Left renal cortex interstitium (tissue), 4 donors: ENCODE measurements at regions not wholly inside any gene's neighbourhood (a gene's known extent, or its start where the extent isn't known, plus 50 kb on each side); places are given as distances from the start of the nearest gene placed in this dataset.

Experiments used
- DNase-seq, 4 donors: peaks; one replicate each; pipeline ENCODE4 v3.0.0-alpha.2; 2013; ENCODE audit warnings: low read depth in 4 of 4, low spot score in 2 of 4, missing footprints in 1 of 4

GRCh38 chr17:74059479-74060240, 143.8 kb upstream of the RPL38 start:
- DNase-seq: no peak

- no peak for DNase-seq
Measured at GRCh38 chr17:74061758-74062157, 141.7 kb upstream of the RPL38 start.

DNA sequence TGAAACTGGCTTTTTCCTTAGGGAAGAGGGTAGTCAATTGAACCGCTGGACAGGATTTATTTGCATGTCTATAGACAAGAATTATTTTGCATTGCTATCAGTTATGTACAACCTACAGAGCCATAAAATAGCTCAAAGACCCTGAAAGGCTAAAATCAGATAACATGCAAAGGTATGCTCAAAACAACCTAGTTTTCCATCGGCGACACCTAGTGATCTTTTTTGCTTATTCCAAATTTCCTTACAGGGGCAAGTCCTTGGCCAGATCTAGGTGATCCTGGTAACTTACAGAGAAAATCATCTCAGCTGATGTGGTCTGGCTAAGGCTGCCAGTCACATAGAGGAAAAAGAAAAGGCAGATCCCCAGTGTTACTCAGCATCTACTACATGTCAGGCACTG, 141.2 kb upstream of the RPL38 start:
- no peak for DNase-seq

DNA sequence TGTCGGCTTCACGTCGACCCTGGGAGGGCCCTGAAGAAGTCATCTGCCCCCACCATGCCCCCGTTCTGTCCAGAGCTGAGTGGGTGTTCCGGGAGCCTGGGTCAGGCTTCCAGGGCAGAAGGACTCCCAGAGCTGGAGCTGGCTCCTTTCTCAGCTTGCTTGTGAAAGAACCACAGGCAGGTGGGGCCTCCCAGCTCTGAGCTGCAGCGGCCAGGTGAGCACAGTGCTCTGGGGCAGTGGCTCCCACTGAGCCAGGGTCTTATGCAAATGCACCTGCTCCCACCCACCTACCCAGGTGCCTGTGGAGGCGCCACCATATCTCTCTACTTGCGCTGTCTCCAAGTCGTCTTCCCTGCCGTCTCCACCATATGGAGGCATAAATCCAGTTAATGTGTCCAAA, 140.0 kb upstream of the RPL38 start:
- DNase-seq: no peak

DNA sequence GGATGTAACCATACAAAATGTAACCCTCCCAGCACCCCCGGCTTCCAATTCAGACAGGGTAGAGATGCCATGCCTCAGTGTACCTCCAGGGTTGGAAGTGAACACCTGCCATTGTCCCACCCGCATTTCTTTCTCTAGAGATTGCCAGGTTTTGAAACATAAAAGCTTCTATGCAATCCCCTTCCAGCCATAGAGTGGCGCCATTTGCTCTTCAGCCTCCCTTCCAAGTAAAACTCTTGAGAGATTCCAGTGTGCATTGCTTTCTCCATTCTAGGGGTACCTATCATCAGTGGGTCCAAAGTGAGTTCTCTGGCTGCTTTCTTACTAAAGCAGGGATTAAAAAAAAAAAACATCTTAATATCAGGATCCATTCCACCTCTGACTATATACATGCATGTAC, 133.1 kb upstream of the RPL38 start:
- no peak for DNase-seq

- no peak for DNase-seq
Measured at GRCh38 chr17:74070998-74071679, 132.3 kb upstream of the RPL38 start.

DNA sequence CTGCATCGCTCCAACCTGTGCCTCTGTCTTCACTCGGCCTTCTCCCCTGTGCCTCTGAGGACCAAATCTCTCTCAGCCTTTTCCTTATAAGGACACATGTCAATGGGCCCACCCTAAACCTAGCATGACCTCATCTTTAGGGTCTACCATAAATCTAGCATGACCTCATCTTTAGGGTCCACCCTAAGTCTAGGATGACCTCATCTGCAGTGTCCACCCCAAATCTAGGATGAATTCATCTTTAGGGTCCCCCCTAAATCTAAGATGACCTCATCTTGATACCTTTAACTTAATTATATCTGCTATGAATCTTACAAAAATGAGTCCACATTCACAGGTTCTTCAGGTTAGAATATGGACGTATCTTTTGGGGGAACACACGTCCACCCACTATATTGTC, 131.1 kb upstream of the RPL38 start:
- DNase-seq: no peak

GRCh38 chr17:74076446-74076845, 127.0 kb upstream of the RPL38 start:
- no peak for DNase-seq

DNA sequence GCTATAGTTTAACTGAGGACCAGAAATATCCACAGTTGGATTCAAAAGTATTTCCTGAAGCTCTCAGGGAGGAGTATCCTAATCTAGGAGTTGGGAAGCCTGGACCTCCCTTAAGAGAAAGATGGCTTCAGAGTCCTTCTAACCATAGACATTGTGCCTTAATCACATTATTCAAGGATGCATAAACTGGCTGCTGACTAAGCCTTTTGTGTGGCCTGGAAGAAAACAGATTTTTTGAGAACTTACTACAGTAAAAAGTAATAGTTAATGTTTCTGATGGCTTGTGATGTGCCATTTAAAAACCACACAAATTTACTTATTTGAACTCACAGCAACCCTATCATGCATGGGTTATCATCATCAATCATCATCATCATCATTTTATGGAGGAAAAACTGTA, 126.2 kb upstream of the RPL38 start:
- no peak for DNase-seq

DNA sequence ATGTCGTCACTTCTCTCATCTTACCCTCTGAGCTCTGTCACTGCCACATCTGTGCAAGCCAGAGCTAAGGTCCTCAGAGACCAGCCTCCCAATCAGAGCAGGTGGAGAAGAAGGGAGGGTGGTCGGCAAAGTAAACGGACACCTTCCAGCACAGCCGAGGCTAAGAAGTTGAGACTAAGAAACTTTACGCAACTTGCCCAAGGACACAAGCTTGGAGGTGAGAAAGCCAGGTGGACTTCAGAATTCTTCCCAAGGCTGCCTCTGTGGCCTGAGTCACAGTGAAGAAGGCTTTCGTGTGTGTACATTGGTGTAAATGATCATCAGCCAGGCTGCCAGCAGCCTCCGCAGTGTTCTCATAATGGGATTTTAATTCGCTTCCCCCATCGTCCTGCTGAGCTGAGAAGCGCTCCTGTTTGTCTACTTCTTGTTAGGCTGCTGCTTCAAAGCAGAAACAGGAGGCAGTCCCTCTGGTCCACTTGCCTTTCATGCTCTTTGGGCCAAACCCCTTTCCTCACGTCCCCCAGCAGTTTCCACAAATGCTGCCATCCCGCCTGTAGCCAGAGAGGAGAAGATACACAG, 125.0 kb upstream of the RPL38 start:
- no peak for DNase-seq

DNA sequence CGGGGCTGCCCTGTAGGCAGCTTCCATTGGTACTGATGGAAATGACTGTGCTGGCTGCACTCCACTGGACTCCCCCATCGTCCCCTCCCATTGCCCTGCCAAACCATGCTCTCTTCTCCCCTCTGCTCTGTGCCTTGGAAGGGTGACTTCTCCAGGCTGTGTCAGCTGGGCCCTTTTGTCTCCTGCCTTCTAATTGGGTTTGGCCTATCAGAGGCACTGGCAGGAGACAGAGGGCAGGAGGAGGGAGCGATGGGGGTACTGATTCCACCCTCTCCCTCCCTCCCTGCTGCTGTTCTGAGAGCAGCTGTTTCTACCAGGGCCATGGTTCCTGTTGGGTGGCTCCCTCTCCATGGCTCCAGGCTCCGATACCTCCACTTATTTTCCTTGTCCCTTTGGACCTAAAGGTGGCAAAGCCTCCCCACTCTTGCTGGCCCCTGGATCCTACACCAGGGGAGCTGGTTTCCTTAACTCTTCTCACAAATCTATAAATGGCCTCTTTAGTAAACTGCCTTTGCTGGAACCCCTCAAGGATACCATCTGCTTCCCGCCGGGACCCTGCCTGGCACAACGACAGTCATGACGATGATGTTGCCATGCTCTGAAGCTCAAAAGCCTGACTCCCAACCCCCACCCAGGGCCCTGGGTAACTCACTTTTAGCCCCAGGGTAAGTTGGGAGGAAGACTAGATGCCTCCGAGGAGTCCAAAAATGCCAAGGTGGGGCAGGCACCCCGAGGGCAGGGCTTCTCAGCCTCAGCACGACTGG, 123.8 kb upstream of the RPL38 start:
- no peak for DNase-seq

DNA sequence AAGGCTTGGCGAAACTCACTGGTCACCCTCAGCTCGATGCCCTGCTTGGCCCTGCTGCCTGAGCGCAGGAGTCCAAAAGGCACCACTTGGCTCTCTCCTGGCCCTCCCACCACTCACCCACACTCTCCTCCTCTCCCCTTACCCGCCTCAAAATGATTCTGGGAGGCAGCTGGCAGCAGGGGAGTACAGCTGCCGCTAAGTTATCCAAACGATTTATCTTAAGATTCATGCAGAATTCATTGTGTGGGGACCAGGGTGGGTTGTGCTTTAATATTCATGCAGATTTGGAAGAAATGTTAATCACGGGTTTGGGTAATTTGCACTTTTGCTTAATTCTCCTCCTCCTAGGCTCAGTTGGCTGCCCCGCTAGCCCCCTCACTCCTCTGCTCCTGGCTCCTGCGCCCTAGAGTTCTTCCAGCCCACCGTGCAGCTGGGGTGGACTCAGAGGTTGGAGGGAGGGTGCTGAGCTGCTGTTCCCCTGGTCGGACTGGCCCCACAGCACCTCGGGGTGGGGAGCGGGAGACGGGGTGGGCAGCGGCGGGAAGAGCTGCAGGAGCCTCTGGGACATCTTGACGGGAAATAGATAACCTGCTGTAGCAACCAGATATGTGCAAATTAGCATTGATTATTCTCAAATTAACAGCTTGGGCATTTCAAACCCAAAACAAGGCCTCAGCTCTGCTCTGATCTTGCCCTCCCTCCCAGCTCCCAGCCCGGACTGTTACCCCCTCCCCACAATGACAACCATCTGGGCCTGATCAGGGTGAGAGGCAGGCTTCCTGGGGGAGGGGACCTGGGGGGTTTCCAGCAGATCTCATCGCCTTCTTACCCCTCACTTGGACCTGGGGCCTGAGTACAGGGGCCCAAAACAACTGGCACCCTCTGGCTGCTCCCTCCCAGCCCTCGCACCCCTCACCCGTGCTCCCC, 122.6 kb upstream of the RPL38 start:
- DNase-seq: no peak

- no peak for DNase-seq
Measured at GRCh38 chr17:74082886-74083285, 120.6 kb upstream of the RPL38 start.

- no peak for DNase-seq
Measured at GRCh38 chr17:74083321-74083720, 120.2 kb upstream of the RPL38 start.

DNA sequence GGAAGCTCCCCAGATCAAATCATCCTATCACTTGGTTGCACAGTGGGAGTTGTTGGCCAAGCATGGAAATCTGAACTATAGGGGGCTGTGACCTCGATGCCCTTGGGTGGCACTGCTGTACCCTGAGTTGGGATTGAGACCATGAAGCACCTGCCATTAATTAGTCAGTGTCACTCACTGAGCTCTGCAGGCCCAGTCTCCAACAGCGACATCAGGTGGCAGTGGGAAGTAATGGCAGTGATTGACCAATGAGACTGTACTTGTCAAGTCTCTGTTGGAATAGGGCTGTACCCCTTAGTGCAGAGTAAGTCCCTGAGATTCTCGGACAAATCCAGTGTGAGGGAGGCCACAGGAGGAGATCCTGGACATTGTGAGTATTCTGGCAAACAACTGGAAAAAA, 118.0 kb upstream of the RPL38 start:
- DNase-seq: no peak

DNA sequence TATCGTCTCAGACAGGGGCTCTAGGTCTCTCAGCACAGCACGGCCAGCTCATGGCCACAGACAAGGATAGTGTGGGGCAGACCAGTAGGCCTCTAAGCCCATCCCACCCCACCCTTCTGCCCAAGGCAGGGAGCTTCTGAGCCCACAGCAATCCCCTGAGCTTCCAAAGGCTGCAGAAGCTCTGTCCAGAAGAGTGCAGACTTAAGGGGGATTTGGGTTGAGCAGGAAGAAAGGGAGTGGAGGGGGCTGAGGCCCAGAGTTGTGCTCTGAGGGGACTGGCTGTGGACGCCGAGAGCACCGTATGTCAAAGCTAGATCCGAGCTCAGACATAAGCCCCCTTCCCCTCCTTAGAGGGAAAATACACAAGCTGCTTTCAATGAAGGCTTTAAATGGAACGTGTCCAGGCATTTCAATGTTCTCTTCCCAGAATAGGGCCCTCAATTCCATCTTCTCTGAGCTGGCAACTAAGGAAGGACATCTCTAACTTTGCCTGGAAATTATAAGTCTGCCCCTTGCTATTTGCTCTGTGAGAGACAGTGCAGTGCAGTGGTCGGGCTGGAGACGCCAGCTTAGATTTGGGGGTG, 116.4 kb upstream of the RPL38 start:
- DNase-seq: no peak

DNA sequence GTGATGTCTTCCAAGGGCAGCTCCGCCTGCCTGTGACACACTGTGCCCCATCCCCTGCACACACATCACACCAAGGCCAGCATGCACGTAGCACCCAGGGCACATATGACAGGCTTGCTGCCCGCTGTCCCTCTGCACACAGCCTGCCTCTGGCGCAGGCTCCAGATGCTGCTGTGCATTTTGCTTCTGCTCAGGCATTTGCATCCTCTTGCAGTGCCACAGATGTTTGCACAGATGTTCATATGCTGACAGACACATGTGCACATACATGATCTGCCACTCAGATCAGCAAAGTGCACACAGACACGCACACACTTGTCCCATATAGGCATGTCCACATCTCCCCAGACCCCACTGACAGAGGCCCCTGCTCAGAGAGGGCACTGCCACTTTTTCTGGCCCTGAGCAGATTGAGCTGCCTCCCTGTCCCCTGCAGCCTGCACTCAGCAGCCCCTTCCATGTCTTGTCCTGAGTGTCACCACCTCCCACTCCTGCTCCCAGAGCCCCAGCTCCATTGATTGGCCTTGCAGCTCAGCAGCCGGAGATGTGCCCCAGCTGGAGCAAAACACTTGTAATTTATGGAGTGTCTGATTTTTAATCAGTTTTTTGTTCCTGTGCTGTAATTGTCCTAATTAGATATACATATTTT, 115.1 kb upstream of the RPL38 start:
- DNase-seq: no peak

DNA sequence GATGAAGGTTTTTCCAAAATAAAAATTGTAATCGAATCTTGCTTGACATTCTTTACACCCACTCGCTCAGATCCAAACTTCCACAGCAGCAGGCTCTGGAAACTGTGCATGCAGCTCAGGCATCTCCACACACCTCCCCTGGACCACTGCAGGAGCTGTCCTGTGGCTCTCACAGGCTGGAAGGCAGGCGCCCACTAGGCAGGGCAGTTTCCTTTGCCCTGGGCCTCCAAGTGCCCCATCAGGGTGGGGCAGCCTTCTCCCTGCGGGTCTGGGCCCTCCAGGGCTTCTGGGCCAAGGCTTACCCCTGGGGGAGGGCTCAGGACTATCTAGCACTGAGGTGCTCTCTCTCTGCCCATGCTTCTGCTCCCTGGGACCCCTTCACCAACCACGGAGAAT, 114.5 kb upstream of the RPL38 start:
- DNase-seq: no peak

DNA sequence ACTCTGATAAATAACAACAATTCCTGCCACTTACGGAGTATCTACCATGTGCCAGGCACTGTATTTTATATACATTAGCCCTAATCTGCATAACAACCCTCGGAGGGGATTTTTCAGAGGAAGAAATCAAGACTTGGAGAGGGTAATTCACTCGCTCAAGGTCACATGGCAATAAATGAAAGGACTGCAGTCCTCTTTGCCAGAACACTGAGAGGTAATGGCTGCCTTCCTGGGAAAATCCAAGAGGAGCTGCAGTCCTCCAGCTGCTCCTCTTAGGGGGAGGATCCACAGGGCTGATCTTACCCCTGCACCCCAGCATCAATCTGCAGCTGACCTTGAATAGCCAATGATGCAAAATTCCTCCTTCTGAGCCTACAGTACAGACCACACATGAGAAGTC, 114.1 kb upstream of the RPL38 start:
- DNase-seq: no peak
